Activated CD4-positive, alpha-beta memory T cell treated with anti-CD3 and anti-CD28 coated beads for 36 hours (primary cell): ENCODE measurements at regions not wholly inside any gene's neighbourhood (a gene's known extent, or its start where the extent isn't known, plus 50 kb on each side); places are given as distances from the start of the nearest gene placed in this dataset.

Source experiments
- CTCF ChIA-PET: fragments of 350-600 bp; sonication (Branson Sonifier 250); formaldehyde crosslinking; loops from one replicate; lab custom pipeline; 2021; ENCODE audit warnings: antibody characterized with exemption, inconsistent platforms; lab: Charles Lee
- POLR2A ChIA-PET: fragments of 350-600 bp; sonication (Branson Sonifier 250); formaldehyde crosslinking; loops from one replicate; lab custom pipeline; 2021; ENCODE audit warnings: antibody characterized with exemption; lab: Charles Lee
- DNase-seq: peaks from one replicate; pipeline ENCODE4 v3.0.0-alpha.2; 2020
- H3K27ac Mint-ChIP-seq: one replicate; pipeline ENCODE4 v1.8.0; 2021; ENCODE audit warnings: mixed read lengths
- H3K27me3 Mint-ChIP-seq: one replicate; pipeline ENCODE4 v1.8.0; 2021; ENCODE audit warnings: mixed read lengths
- H3K36me3 Mint-ChIP-seq: one replicate; pipeline ENCODE4 v1.8.0; 2021; ENCODE audit warnings: mixed read lengths
- H3K4me1 Mint-ChIP-seq: one replicate; pipeline ENCODE4 v1.8.0; 2021; ENCODE audit warnings: low read depth, mixed read lengths
- H3K4me3 Mint-ChIP-seq: one replicate; pipeline ENCODE4 v1.8.0; 2021; ENCODE audit warnings: mild to moderate bottlenecking, mixed read lengths
- H3K9me3 Mint-ChIP-seq: one replicate; pipeline ENCODE4 v1.8.0; 2021; ENCODE audit warnings: mixed read lengths
- intact Hi-C: fragments of 100-400 bp; cut with micrococcal nuclease; formaldehyde crosslinking; loops from one replicate; pipeline ENCODE4 v1.15.1; 2023

- H3K27ac Mint-ChIP-seq, result no peak overlapping the region
- no peak overlapping the region for H3K4me3 Mint-ChIP-seq
- H3K4me1 Mint-ChIP-seq, result no peaks in the 10 kb centered on the region
- H3K9me3 Mint-ChIP-seq, result peaks cover 4% of the 10 kb centered on the region
- no peaks in the 10 kb centered on the region for H3K36me3 Mint-ChIP-seq
- intact Hi-C loops, result no loop called here
- CTCF ChIA-PET, result no interaction called here
- no peak for DNase-seq
- H3K27me3 Mint-ChIP-seq, result peaks cover 4% of the 10 kb centered on the region
- POLR2A ChIA-PET, result no interaction called here
Measured at GRCh38 chr10:21161647-21162046, 264.5 kb upstream of the NEBL start.

DNA sequence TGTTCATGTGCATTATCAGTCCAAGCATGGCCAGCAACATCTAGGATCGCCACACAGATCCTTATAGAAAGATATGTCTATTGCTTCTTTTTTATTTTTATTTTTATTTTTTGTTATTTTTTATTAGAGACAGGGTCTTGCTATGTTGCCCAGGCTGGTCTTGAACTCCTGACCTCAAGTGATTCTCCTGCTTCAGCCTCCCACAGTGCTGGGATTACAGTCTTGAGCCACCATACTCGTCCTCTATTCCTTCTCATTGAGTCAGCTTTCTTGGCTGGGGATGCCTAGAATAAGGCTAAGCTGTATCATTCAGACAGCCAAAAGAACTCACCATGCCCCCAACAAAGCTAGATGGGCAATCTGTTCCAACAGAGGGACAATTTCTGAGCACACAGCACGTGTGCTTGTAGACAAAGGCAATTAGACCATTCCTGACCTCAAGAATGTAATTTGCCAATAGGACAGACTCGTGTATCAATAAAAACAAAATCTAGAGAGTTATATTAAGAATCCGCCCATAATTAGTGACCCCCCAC, 264.0 kb upstream of the NEBL start:
- ChIA-PET CTCF (interaction anchor here (0.6 kb wide), 1 partner anchor 1435 kb away, joined by 3 read pairs; no protein-coding TSS in a partner anchor), POLR2A (interaction anchor here (0.7 kb wide), 1 partner anchor 10 kb away, joined by 5 read pairs; no protein-coding TSS in a partner anchor)
- no peaks in the 10 kb centered on the region for H3K36me3 Mint-ChIP-seq
- peaks cover 4% of the 10 kb centered on the region for H3K9me3 Mint-ChIP-seq
- no peak overlapping the region for H3K4me3 Mint-ChIP-seq
- DNase-seq, result no peak
- H3K4me1 Mint-ChIP-seq, result no peaks in the 10 kb centered on the region
- intact Hi-C loops, result no loop called here
- no peak overlapping the region for H3K27ac Mint-ChIP-seq
- H3K27me3 Mint-ChIP-seq, result peaks cover 4% of the 10 kb centered on the region

DNA sequence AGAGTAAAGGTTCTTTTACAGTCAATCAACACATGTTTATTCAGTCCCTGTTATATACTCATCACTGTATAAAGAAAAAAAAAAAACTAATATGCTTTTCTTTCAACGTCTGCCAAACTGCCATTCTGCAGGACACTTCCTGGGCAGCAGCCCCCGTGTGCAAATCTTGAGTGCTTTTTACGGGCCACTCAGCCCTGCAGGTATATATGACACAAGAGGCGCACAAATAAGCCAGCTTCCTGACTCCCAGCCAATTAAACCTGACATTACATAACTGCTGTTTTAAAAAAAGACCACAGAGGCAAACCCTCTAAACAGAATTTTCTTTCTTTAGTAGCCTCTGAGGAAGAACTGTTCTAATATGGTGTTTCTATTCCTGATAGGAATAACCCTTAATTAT, 263.0 kb upstream of the NEBL start:
- Mint-ChIP-seq H3K27ac (no peak overlapping the region), H3K4me1 (no peaks in the 10 kb centered on the region), H3K36me3 (no peaks in the 10 kb centered on the region), H3K9me3 (peaks cover 4% of the 10 kb centered on the region), H3K4me3 (no peak overlapping the region), H3K27me3 (peaks cover 4% of the 10 kb centered on the region)
- no peak for DNase-seq
- ChIA-PET POLR2A (no interaction called here), CTCF (no interaction called here)
- intact Hi-C loops, result no loop called here

DNA sequence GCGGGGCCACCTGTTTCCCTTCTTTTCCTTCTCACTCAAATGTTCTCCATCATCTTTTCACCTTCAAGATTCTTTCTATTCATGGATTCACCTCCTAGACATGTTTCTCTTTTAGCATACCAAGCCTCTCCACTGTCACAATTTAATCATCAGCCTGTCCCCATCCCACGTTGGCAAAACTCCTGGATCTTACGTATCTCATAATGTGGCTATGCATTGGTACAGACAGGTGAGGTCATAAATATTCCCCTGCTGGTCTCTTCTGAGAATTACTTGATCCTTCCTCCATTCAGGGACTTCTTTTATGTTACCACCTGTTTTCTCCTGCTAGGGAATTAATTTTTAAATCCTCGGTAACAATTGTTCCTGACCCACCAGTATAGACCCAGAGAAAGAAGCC, 262.6 kb upstream of the NEBL start:
- no peaks in the 10 kb centered on the region for H3K36me3 Mint-ChIP-seq
- no peak for DNase-seq
- H3K4me3 Mint-ChIP-seq, result no peak overlapping the region
- POLR2A ChIA-PET, result no interaction called here
- H3K4me1 Mint-ChIP-seq, result no peaks in the 10 kb centered on the region
- no peak overlapping the region for H3K27ac Mint-ChIP-seq
- peaks cover 4% of the 10 kb centered on the region for H3K27me3 Mint-ChIP-seq
- CTCF ChIA-PET, result no interaction called here
- H3K9me3 Mint-ChIP-seq, result peaks cover 4% of the 10 kb centered on the region
- intact Hi-C loops, result no loop called here

DNA sequence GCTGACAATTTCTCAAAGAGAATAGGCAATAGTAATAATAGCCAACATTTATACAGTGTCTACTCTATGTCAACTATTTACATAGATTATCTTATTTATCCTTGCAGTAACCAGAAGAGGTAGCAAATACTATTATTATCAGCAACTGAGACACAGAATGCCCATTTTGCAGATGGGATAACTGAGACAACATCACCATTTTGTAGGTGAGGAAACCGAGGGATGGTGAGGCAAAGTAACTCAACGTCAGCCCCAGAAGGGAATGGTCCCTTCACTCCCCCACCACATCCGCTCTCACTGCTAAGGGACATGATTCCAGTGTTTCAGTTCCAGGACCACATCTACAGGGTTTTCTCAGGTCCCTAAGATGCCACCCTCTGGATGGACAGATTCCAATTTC, 261.2 kb upstream of the NEBL start:
- H3K4me3 Mint-ChIP-seq, result no peak overlapping the region
- peaks cover 4% of the 10 kb centered on the region for H3K9me3 Mint-ChIP-seq
- intact Hi-C loops, result no loop called here
- CTCF ChIA-PET, result no interaction called here
- DNase-seq, result no peak
- no peaks in the 10 kb centered on the region for H3K4me1 Mint-ChIP-seq
- no peak overlapping the region for H3K27ac Mint-ChIP-seq
- no peaks in the 10 kb centered on the region for H3K36me3 Mint-ChIP-seq
- POLR2A ChIA-PET, result no interaction called here
- peaks cover 3% of the 10 kb centered on the region for H3K27me3 Mint-ChIP-seq

- peaks cover 3% of the 10 kb centered on the region for H3K27me3 Mint-ChIP-seq
- H3K4me3 Mint-ChIP-seq, result no peak overlapping the region
- no peak overlapping the region for H3K27ac Mint-ChIP-seq
- ChIA-PET CTCF (no interaction called here), POLR2A (no interaction called here)
- intact Hi-C loops, result no loop called here
- H3K9me3 Mint-ChIP-seq, result peaks cover 4% of the 10 kb centered on the region
- no peaks in the 10 kb centered on the region for H3K36me3 Mint-ChIP-seq
- H3K4me1 Mint-ChIP-seq, result no peaks in the 10 kb centered on the region
- no peak for DNase-seq
Measured at GRCh38 chr10:21157664-21158063, 260.6 kb upstream of the NEBL start.

DNA sequence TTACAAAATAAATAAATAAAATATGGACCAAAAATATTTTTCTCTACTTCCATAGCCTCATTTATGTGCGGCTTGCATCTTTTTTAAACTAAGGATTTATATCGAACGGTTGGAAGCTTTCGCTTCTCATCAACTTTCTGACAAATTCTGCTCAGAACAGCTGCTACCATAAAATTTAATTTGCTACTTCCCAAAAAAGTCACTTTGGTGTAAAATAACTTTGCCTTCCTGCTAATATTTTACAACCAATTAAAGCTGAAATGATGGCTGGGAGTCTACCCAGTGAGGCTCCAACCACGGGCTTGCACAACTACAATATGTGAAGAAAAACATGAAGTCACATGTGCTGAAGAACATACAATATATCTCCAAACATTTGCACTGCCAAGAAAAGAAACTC, 253.1 kb upstream of the NEBL start:
- DNase-seq, result no peak
- ChIA-PET CTCF (no interaction called here), POLR2A (no interaction called here)
- Mint-ChIP-seq H3K27me3 (peaks cover 8% of the 10 kb centered on the region), H3K27ac (no peak overlapping the region), H3K4me1 (no peaks in the 10 kb centered on the region), H3K9me3 (no peaks in the 10 kb centered on the region), H3K36me3 (no peaks in the 10 kb centered on the region), H3K4me3 (no peak overlapping the region)
- intact Hi-C loops, result no loop called here

DNA sequence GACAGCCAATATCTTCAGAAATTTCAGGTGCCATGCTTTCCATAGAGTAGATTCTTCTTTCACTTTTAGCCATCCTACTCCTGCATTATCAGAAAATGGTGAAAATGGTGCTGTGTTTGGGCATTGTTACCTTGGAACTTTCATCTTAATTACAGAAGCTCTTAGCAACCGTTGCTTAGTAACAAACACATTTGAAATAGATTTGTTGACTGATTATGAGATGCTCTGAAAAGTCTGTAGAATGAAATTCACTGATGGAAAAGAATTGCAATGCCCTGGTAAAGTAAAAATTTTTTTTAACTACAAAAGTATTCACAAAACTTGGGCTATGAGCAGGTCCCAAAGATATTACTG, 249.3 kb upstream of the NEBL start:
- no peak overlapping the region for H3K27ac Mint-ChIP-seq
- H3K27me3 Mint-ChIP-seq, result peaks cover 1% of the 10 kb centered on the region
- ChIA-PET POLR2A (no interaction called here), CTCF (no interaction called here)
- no peaks in the 10 kb centered on the region for H3K9me3 Mint-ChIP-seq
- no peaks in the 10 kb centered on the region for H3K4me1 Mint-ChIP-seq
- intact Hi-C loops, result no loop called here
- no peak for DNase-seq
- no peak overlapping the region for H3K4me3 Mint-ChIP-seq
- no peaks in the 10 kb centered on the region for H3K36me3 Mint-ChIP-seq

- H3K27ac Mint-ChIP-seq, result no peak overlapping the region
- POLR2A ChIA-PET, result no interaction called here
- no peaks in the 10 kb centered on the region for H3K4me1 Mint-ChIP-seq
Measured at GRCh38 chr10:21145751-21146435, 248.8 kb upstream of the NEBL start.

DNA sequence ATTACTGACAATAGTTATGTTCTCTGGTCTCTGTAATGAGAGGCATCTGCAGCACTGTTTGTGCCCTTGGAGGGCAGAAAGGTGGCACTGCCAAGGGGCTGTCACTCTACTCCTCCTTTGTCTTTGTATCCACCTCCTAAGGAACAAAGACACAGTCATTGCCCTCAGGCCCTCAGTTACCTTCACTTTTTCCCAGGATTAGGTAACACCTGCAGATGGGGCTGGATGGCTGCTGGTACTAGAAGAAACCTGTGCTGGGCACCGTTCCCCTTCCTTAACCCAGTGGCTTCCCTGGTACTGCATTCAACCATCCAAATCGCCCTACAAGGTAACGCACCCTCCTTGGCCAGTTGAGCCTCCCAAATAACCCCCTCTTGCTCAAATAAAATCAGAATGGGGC, 246.9 kb upstream of the NEBL start:
- no peaks in the 10 kb centered on the region for H3K4me1 Mint-ChIP-seq
- no peaks in the 10 kb centered on the region for H3K27me3 Mint-ChIP-seq
- ChIA-PET CTCF (no interaction called here), POLR2A (no interaction called here)
- H3K27ac Mint-ChIP-seq, result no peak overlapping the region
- no peak overlapping the region for H3K4me3 Mint-ChIP-seq
- H3K36me3 Mint-ChIP-seq, result no peaks in the 10 kb centered on the region
- no peaks in the 10 kb centered on the region for H3K9me3 Mint-ChIP-seq
- intact Hi-C loops, result no loop called here
- DNase-seq, result no peak

More at GRCh38 chr10:21145751-21146435, 248.8 kb upstream of the NEBL start:
- Mint-ChIP-seq H3K4me3 (no peak overlapping the region), H3K9me3 (no peaks in the 10 kb centered on the region), H3K27me3 (no peaks in the 10 kb centered on the region), H3K36me3 (no peaks in the 10 kb centered on the region)
- intact Hi-C loops, result no loop called here
- CTCF ChIA-PET, result no interaction called here
- no peak for DNase-seq

DNA sequence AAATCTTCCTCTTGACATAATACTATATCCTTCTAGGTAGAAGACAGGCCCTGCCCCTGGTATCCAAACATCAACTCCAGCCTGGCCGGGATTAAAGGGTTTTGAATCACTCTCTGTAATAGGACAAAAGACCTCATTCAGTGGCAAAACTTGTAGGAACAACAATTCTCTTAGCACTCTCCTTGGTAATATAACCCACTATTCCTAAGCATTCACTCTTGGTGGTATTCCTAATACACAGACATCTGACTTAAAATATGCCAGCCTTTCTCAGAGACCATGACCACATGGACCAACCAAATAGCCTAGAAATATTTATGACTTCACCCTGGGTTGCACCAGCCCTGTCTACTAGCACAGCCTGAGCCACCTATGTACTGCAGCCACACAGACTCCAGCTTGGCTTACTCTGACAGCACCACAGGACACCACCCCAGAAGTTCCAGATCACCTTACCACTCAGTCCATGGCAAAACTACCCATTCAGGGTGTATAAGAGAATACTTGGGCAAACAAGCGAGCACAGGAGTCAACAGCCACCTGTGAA, 244.9 kb upstream of the NEBL start:
- Mint-ChIP-seq H3K27me3 (no peaks in the 10 kb centered on the region), H3K9me3 (no peaks in the 10 kb centered on the region)

DNA sequence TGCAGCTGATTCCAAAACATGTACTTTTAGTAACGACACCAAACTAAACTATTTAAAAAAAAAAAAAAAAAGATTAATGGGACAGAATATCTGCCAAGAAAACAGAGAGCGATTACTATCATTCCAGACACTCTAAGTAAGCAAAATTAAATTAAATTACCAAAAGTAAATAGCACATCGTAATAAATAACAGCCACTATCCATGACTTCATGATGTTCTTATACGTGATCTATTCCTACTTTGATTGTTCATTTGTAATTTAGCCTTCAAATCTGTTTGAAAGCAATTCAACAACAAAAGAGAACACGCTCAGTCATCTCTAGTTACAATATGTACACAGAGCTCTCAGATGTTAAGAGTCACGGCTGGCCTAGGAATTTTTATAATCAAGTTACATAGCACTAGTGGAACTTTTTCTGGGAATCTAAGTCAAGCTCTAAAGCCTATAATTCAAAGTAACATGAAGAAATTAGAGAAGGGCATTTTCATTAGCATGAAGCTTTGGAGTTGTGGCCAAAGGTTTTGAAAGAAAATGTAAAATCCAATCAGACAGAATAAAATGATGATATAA, 241.7 kb upstream of the NEBL start:
- no peak for DNase-seq
- Mint-ChIP-seq H3K36me3 (no peaks in the 10 kb centered on the region), H3K4me1 (no peaks in the 10 kb centered on the region), H3K27me3 (peaks cover 2% of the 10 kb centered on the region), H3K9me3 (no peaks in the 10 kb centered on the region), H3K4me3 (no peak overlapping the region), H3K27ac (no peak overlapping the region)
- intact Hi-C loops, result no loop called here
- ChIA-PET CTCF (interaction anchor here (0.6 kb wide), 1 partner anchor 47 kb away, joined by 3 read pairs; no protein-coding TSS in a partner anchor), POLR2A (no interaction called here)

More for the DNA sequence above, 244.9 kb upstream of the NEBL start:
- no peak for DNase-seq
- intact Hi-C loops, result no loop called here
- no peak overlapping the region for H3K4me3 Mint-ChIP-seq
- CTCF ChIA-PET, result no interaction called here
- no peaks in the 10 kb centered on the region for H3K4me1 Mint-ChIP-seq
- no peak overlapping the region for H3K27ac Mint-ChIP-seq
- H3K36me3 Mint-ChIP-seq, result no peaks in the 10 kb centered on the region
- POLR2A ChIA-PET, result no interaction called here
